SU-DHL-6 (cell line): ENCODE measurements at regions not wholly inside any gene's neighbourhood (a gene's known extent, or its start where the extent isn't known, plus 50 kb on each side); places are given as distances from the start of the nearest gene placed in this dataset.

Experiments used
- CTCF ChIP-seq: fragments of 200-600 bp; sonication (generic); IDR thresholded peaks from one replicate; pipeline ENCODE4 v1.5.1; 2017; ENCODE audit warnings: antibody characterized with exemption, mild to moderate bottlenecking, low read length, moderate library complexity; ENCODE audit not compliant: insufficient read depth, poor library complexity, severe bottlenecking
- EZH2phosphoT487 ChIP-seq: fragments of 200-600 bp; sonication (generic), shearing (Covaris generic); conservative IDR thresholded peaks from 2 replicates; pipeline ENCODE4 v1.6.1; 2018; ENCODE audit warnings: mild to moderate bottlenecking, antibody characterized with exemption, low read length, moderate library complexity, mixed read lengths

- TF ChIP-seq CTCF (no peak), EZH2phosphoT487 (no peak)
Observed at GRCh38 chr11:19541521-19542049, 171.1 kb upstream of the NAV2 start.
